Pancreas (tissue), 10 donors: ENCODE measurements at regions not wholly inside any gene's neighbourhood (a gene's known extent, or its start where the extent isn't known, plus 50 kb on each side); places are given as distances from the start of the nearest gene placed in this dataset.

Experiments used
- ATAC-seq, 4 donors: fragments of 200-7000 bp; cut with Tn5 transposase; one replicate each; pipeline versions ENCODE4 v1.8.0 to v1.9.1; 2020; ENCODE audit warnings: mild to moderate bottlenecking in 4 of 4, moderate library complexity in 4 of 4
- DNase-seq, 6 donors: peaks; one replicate each; pipeline ENCODE4 v3.0.0-alpha.2; 2020
- FAIRE-seq: peaks from 2 replicates; lab custom pipeline; 2012; peaks lifted over from hg19 to GRCh38; lab: Jason Lieb, UNC
- H3K27ac ChIP-seq, 4 donors: fragments of 200-600 bp; sonication (generic); 1 replicate in 3 of 4; 2 replicates in 1 of 4; pipeline versions ENCODE4 v1.5.0 to v1.8.0; 2020
- H3K27me3 ChIP-seq, 4 donors: fragments of 200-600 bp; one replicate each; pipeline ENCODE4 v1.8.0; 2021
- H3K36me3 ChIP-seq, 3 donors: fragments of 200-600 bp; sonication (generic) in 1 of 3; one replicate each; pipeline versions ENCODE4 v1.5.0 to v1.8.0; 2020 to 2021
- H3K4me1 ChIP-seq, 3 donors: fragments of 200-600 bp; one replicate each; pipeline ENCODE4 v1.8.0; 2021
- H3K4me3 ChIP-seq, 4 donors: fragments of 200-600 bp; sonication (generic) in 2 of 4; one replicate each; pipeline versions ENCODE4 v1.5.0 to v1.8.0; 2020 to 2021
- H3K9me3 ChIP-seq, 4 donors: fragments of 200-600 bp; one replicate each; pipeline ENCODE4 v1.8.0; 2021
- CTCF ChIP-seq, 4 donors: fragments of 200-600 bp; sonication (generic) in 3 of 4; IDR thresholded peaks; one replicate each; pipeline versions ENCODE4 v1.5.0 to v1.8.0; 2021; ENCODE audit warnings: antibody characterized with exemption in 4 of 4
- WGBS, 2 donors: extraction: QIAGEN DNeasy Blood & Tissue Kit; methylation state at CpG; one replicate each; pipeline ENCODE4 v1.1.7; 2013; 5-methylcytosine and 5-hydroxymethylcytosine counted together
- intact Hi-C, 3 donors: fragments of 100-400 bp; cut with DNase I; formaldehyde crosslinking; loops; one replicate each; pipeline versions ENCODE4 v1.11.1 to v1.14.2; 2022
- donor health status: healthy with polysubstance abuse.
- donor health status: DM: no; HTN: no; CAD: no; lungs with moderate emphysema.
- donor health status: DM: no; HTN: no; CAD: no.
- donor health status: control.
- donor health status: control.
- donor health status: Bipolar disorder and iron deficiency.
- donor health status: DM: yes; HTN: yes; CAD: no.
- donor health status: DM: no; HTN: no; CAD: no.
- donor health status: DM: no; HTN: no; CAD: no.
- donor health status: DM: yes; HTN: yes; CAD: no.

GRCh38 chr3:168598250-168598649 is 502.5 kb upstream of the GOLIM4 start:
- ATAC-seq (no peak), FAIRE-seq (no peak)
- intact Hi-C loops, result no loop called here

GRCh38 chr3:168596175-168596823 is 500.6 kb upstream of the GOLIM4 start:
- no peaks in the 10 kb centered on the region for H3K36me3 ChIP-seq
- ATAC-seq (no peak), DNase-seq (no peak), FAIRE-seq (no peak)
- H3K27me3 ChIP-seq, result no peaks in the 10 kb centered on the region
- no peak overlapping the region for H3K27ac ChIP-seq
- WGBS, 2 donors, result 88 to 94% methylated on average over 1 of the region's 1 CpG
- no peak overlapping the region for H3K4me3 ChIP-seq
- no peaks in the 10 kb centered on the region for H3K4me1 ChIP-seq
- intact Hi-C loops, result no loop called here
- no peaks in the 10 kb centered on the region for H3K9me3 ChIP-seq
- TF ChIP-seq CTCF (IDR thresholded peaks at IDR 0.05), result no peak

More at GRCh38 chr3:168598250-168598649, 502.5 kb upstream of the GOLIM4 start:
- H3K36me3 ChIP-seq, result no peaks in the 10 kb centered on the region
- H3K4me1 ChIP-seq, result no peaks in the 10 kb centered on the region
- no peak for DNase-seq
- H3K27ac ChIP-seq, result no peak overlapping the region
- no peaks in the 10 kb centered on the region for H3K9me3 ChIP-seq
- WGBS, 2 donors, result 94% methylated on average over 2 of the region's 2 CpGs
- no peaks in the 10 kb centered on the region for H3K27me3 ChIP-seq
- H3K4me3 ChIP-seq, result no peak overlapping the region
- no peak for TF ChIP-seq CTCF (IDR thresholded peaks at IDR 0.05)

GRCh38 chr3:168591587-168591986 is 495.9 kb upstream of the GOLIM4 start:
- no peak for FAIRE-seq

GRCh38 chr3:168589376-168589775 is 493.7 kb upstream of the GOLIM4 start:
- Histone ChIP-seq H3K36me3 (no peaks in the 10 kb centered on the region), H3K27me3 (no peaks in the 10 kb centered on the region), H3K4me3 (no peak overlapping the region), H3K9me3 (no peaks in the 10 kb centered on the region), H3K27ac (no peak overlapping the region), H3K4me1 (no peaks in the 10 kb centered on the region)
- no peak for TF ChIP-seq CTCF (IDR thresholded peaks at IDR 0.05)
- ATAC-seq, result no peak
- intact Hi-C loops, result no loop called here
- WGBS, 2 donors, result 86 to 88% methylated on average over 3 of the region's 3 CpGs
- no peak for FAIRE-seq
- DNase-seq, result no peak

More at GRCh38 chr3:168591587-168591986, 495.9 kb upstream of the GOLIM4 start:
- Histone ChIP-seq H3K4me3 (no peak overlapping the region), H3K27ac (no peak overlapping the region), H3K9me3 (no peaks in the 10 kb centered on the region), H3K36me3 (no peaks in the 10 kb centered on the region), H3K4me1 (no peaks in the 10 kb centered on the region), H3K27me3 (no peaks in the 10 kb centered on the region)
- 82 to 91% methylated on average over 2 of the region's 2 CpGs for WGBS, 2 donors
- intact Hi-C loops, result no loop called here
- DNase-seq, result no peak
- no peak for TF ChIP-seq CTCF (IDR thresholded peaks at IDR 0.05)
- ATAC-seq, result no peak

- Histone ChIP-seq H3K4me1 (peaks cover 0 to 7% (median 0%) of the 10 kb centered on the region in 3 donors), H3K4me3 (no peak overlapping the region), H3K27me3 (no peaks in the 10 kb centered on the region), H3K9me3 (no peaks in the 10 kb centered on the region), H3K27ac (no peak overlapping the region), H3K36me3 (no peaks in the 10 kb centered on the region)
- ATAC-seq (no peak), FAIRE-seq (no peak), DNase-seq (no peak)
- intact Hi-C loops, result no loop called here
- no peak for TF ChIP-seq CTCF (IDR thresholded peaks at IDR 0.05)
These were observed 489.8 kb upstream of the GOLIM4 start for GRCh38 chr3:168585544-168585943.
